Loucy (cell line): ENCODE measurements at regions not wholly inside any gene's neighbourhood (a gene's known extent, or its start where the extent isn't known, plus 50 kb on each side); places are given as distances from the start of the nearest gene placed in this dataset.

ENCODE experiments used
- H2AFZ ChIP-seq: fragments of 200-600 bp; sonication (generic); 2 replicates; pipeline ENCODE4 v1.6.0; 2016; ENCODE audit warnings: antibody characterized with exemption, mild to moderate bottlenecking, low read length, moderate library complexity
- H3F3A ChIP-seq: fragments of 200-600 bp; 2 replicates; pipeline ENCODE4 v1.6.0; 2016; ENCODE audit warnings: antibody characterized with exemption, low read depth, mild to moderate bottlenecking
- H3K27me3 ChIP-seq: fragments of 200-600 bp; sonication (generic); 2 replicates; pipeline ENCODE4 v1.6.1; 2014; ENCODE audit warnings: low read length, mild to moderate bottlenecking; ENCODE audit not compliant: insufficient read depth, poor library complexity, severe bottlenecking
- H3K36me3 ChIP-seq: fragments of 200-600 bp; sonication (generic); 2 replicates; pipeline ENCODE4 v1.6.1; 2016; ENCODE audit warnings: low read length; ENCODE audit not compliant: insufficient read depth
- H3K4me1 ChIP-seq: fragments of 200-600 bp; sonication (generic); 2 replicates; pipeline ENCODE4 v1.5.1; 2014; ENCODE audit warnings: low read length, mild to moderate bottlenecking; ENCODE audit not compliant: insufficient read depth, poor library complexity, severe bottlenecking
- H3K4me2 ChIP-seq: fragments of 200-600 bp; sonication (generic); 2 replicates; pipeline ENCODE4 v1.6.0; 2014; ENCODE audit warnings: antibody characterized with exemption, low read length, low read depth, mild to moderate bottlenecking; ENCODE audit not compliant: poor library complexity, severe bottlenecking
- H3K4me3 ChIP-seq: fragments of 200-600 bp; sonication (generic); 2 replicates; pipeline ENCODE4 v1.5.1; 2014; ENCODE audit warnings: low read length, mild to moderate bottlenecking, mixed read lengths; ENCODE audit not compliant: poor library complexity, severe bottlenecking
- H3K79me2 ChIP-seq: fragments of 200-600 bp; sonication (generic); 2 replicates; pipeline ENCODE4 v1.6.1; 2014; ENCODE audit warnings: low read length; ENCODE audit not compliant: insufficient read depth
- H3K9ac ChIP-seq: fragments of 200-600 bp; sonication (generic); 2 replicates; pipeline ENCODE4 v1.6.0; 2014; ENCODE audit warnings: mild to moderate bottlenecking, low read depth, low read length, moderate library complexity; ENCODE audit not compliant: poor library complexity, severe bottlenecking
- H3K9me2 ChIP-seq: fragments of 200-600 bp; sonication (generic); replicated peaks from 2 replicates; pipeline ENCODE4 v1.6.1; 2016; ENCODE audit warnings: low read depth, low read length, mixed read lengths
- H3K9me3 ChIP-seq: fragments of 200-600 bp; sonication (generic); 2 replicates; pipeline ENCODE4 v1.6.1; 2014; ENCODE audit warnings: mild to moderate bottlenecking, antibody characterized with exemption, low read length, low read depth; ENCODE audit not compliant: insufficient read depth
- H4K20me1 ChIP-seq: fragments of 200-600 bp; sonication (generic); 2 replicates; pipeline ENCODE4 v1.6.0; 2014; ENCODE audit warnings: antibody characterized with exemption, low read length, mild to moderate bottlenecking; ENCODE audit not compliant: insufficient read depth, poor library complexity, severe bottlenecking
- EZH2phosphoT487 ChIP-seq: fragments of 200-600 bp; IDR thresholded peaks from 2 replicates; pipeline ENCODE4 v1.6.1; 2018; ENCODE audit warnings: antibody characterized with exemption, mild to moderate bottlenecking, moderate library complexity, borderline replicate concordance
- TF ChIP-seq, protein P1 (sequence below): fragments of 200-600 bp; sonication (generic); conservative IDR thresholded peaks from 2 replicates; pipeline ENCODE4 v1.5.1; 2014; ENCODE audit warnings: mild to moderate bottlenecking, antibody characterized with exemption, low read length

DNA sequence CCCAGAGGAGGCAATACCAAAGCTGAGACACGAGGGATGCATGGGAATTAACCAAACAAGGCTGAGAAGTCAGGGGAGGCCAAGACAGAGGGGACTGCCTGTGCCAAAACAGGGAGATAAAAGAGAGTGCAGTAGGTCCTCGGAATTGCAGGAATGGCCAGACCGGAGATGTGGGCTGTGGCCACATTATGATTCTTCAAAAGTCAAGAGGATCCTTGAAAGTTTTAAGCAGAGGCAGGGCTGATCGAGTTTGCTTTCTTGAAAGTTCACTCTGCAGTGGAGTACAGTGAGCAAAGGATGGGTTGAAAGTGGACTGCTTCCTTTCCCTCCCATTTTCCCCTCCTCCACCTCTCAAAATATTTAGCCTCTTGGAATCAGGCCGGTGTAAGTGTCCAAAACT, 73.9 kb upstream of the ADAMTS9 start:
- Histone ChIP-seq H3K9me2 (no peaks in the 10 kb centered on the region), H3F3A (no peaks in the 10 kb centered on the region), H3K9me3 (no peaks in the 10 kb centered on the region), H3K79me2 (no peaks in the 10 kb centered on the region), H3K4me2 (no peak overlapping the region), H3K27me3 (no peaks in the 10 kb centered on the region), H2AFZ (no peak overlapping the region), H3K4me3 (no peak overlapping the region), H3K4me1 (no peaks in the 10 kb centered on the region), H3K36me3 (no peaks in the 10 kb centered on the region), H4K20me1 (no peaks in the 10 kb centered on the region), H3K9ac (no peak overlapping the region)
- TF ChIP-seq, protein P1, sequence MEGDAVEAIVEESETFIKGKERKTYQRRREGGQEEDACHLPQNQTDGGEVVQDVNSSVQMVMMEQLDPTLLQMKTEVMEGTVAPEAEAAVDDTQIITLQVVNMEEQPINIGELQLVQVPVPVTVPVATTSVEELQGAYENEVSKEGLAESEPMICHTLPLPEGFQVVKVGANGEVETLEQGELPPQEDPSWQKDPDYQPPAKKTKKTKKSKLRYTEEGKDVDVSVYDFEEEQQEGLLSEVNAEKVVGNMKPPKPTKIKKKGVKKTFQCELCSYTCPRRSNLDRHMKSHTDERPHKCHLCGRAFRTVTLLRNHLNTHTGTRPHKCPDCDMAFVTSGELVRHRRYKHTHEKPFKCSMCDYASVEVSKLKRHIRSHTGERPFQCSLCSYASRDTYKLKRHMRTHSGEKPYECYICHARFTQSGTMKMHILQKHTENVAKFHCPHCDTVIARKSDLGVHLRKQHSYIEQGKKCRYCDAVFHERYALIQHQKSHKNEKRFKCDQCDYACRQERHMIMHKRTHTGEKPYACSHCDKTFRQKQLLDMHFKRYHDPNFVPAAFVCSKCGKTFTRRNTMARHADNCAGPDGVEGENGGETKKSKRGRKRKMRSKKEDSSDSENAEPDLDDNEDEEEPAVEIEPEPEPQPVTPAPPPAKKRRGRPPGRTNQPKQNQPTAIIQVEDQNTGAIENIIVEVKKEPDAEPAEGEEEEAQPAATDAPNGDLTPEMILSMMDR: no peak

DNA sequence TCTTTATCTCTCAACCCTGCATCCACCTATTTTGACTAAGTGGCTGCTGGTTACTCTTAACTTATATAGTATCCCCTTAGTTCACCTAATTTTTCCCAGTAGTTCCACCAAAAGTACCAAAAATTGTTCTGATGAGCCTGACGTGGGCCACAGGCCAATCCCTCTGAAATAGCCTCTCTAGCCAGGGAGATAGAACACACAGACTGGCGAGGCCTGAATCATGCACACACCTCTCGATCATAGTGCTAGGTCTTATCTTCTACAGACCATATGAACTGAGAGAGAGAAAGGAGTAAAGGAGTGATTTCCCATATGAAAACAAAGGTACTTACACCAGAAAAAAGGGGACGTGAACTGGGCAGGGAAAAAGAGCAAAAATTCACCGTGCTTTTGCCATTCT, 72.5 kb upstream of the ADAMTS9 start:
- no peaks in the 10 kb centered on the region for H4K20me1 ChIP-seq
- H2AFZ ChIP-seq: no peak overlapping the region
- H3K9me2 ChIP-seq: 0 out of 2 replicates have a peak, but pooled peaks cover 4% of the 10 kb centered on the region
- H3K36me3 ChIP-seq: no peaks in the 10 kb centered on the region
- H3K4me3 ChIP-seq: no peak overlapping the region
- H3K4me1 ChIP-seq: no peaks in the 10 kb centered on the region
- TF ChIP-seq, protein P1: no peak
- TF ChIP-seq EZH2phosphoT487: no peak
- no peaks in the 10 kb centered on the region for H3K9me3 ChIP-seq
- H3K4me2 ChIP-seq: no peak overlapping the region
- H3K79me2 ChIP-seq: no peaks in the 10 kb centered on the region
- no peak overlapping the region for H3K9ac ChIP-seq
- H3K27me3 ChIP-seq: no peaks in the 10 kb centered on the region
- H3F3A ChIP-seq: no peaks in the 10 kb centered on the region

DNA sequence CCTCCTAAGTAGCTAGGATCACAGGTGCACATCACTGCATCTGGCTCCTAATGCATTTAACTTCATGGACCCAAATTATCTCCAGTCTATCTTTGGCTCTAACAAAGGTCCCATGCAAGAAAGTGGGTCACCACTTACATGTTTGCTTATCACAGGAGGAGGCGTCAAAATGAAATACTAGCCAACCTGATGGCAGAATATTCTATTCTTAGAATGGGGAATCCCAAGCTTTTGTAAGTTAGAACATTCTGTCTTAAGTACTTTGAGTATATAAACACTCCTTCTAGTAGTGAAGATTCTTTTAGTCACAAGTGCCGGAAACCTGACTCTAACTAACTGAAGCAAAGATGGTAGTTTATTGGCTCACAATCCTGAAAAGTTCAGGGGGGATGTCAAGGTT, 72.0 kb upstream of the ADAMTS9 start:
- H3K9ac ChIP-seq: no peak overlapping the region
- H3K4me1 ChIP-seq: no peaks in the 10 kb centered on the region
- no peak overlapping the region for H3K4me3 ChIP-seq
- H4K20me1 ChIP-seq: no peaks in the 10 kb centered on the region
- H3K79me2 ChIP-seq: no peaks in the 10 kb centered on the region
- no peak for TF ChIP-seq EZH2phosphoT487
- TF ChIP-seq, protein P1: no peak
- H3F3A ChIP-seq: no peaks in the 10 kb centered on the region
- no peaks in the 10 kb centered on the region for H3K27me3 ChIP-seq
- H3K36me3 ChIP-seq: no peaks in the 10 kb centered on the region
- 0 out of 2 replicates have a peak, but pooled peaks cover 4% of the 10 kb centered on the region for H3K9me2 ChIP-seq
- no peak overlapping the region for H3K4me2 ChIP-seq
- no peaks in the 10 kb centered on the region for H3K9me3 ChIP-seq
- H2AFZ ChIP-seq: no peak overlapping the region
